C4-2B (cell line): ENCODE measurements at regions not wholly inside any gene's neighbourhood (a gene's known extent, or its start where the extent isn't known, plus 50 kb on each side); places are given as distances from the start of the nearest gene placed in this dataset.

Experiments
- ZFX ChIP-seq: fragments of 450-650 bp; IDR thresholded peaks from 2 replicates; pipeline ENCODE4 v1.6.1; 2017
- TF ChIP-seq, protein P1 (sequence below): fragments of 450-650 bp; conservative IDR thresholded peaks from 2 replicates; pipeline ENCODE4 v1.5.1; 2017; ENCODE audit warnings: mild to moderate bottlenecking

- TF ChIP-seq, protein P1, sequence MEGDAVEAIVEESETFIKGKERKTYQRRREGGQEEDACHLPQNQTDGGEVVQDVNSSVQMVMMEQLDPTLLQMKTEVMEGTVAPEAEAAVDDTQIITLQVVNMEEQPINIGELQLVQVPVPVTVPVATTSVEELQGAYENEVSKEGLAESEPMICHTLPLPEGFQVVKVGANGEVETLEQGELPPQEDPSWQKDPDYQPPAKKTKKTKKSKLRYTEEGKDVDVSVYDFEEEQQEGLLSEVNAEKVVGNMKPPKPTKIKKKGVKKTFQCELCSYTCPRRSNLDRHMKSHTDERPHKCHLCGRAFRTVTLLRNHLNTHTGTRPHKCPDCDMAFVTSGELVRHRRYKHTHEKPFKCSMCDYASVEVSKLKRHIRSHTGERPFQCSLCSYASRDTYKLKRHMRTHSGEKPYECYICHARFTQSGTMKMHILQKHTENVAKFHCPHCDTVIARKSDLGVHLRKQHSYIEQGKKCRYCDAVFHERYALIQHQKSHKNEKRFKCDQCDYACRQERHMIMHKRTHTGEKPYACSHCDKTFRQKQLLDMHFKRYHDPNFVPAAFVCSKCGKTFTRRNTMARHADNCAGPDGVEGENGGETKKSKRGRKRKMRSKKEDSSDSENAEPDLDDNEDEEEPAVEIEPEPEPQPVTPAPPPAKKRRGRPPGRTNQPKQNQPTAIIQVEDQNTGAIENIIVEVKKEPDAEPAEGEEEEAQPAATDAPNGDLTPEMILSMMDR, result no peak
- no peak for TF ChIP-seq ZFX
Observed at GRCh38 chr5:164431634-164432304, 926.4 kb downstream of the MAT2B start.
